SK-N-SH (cell line): ENCODE measurements at regions not wholly inside any gene's neighbourhood (a gene's known extent, or its start where the extent isn't known, plus 50 kb on each side); places are given as distances from the start of the nearest gene placed in this dataset.

Experiments
- EP300 ChIP-seq, 2 experiments: IDR thresholded peaks; 2 replicates each; pipeline versions ENCODE4 v1.4.0 to v1.6.1; 2012; ENCODE audit warnings: borderline replicate concordance in 1 of 2, low read depth in 1 of 2, low read length in 1 of 2
- EZH2phosphoT487 ChIP-seq: fragments of 200-600 bp; sonication (generic); IDR thresholded peaks from 2 replicates; pipeline ENCODE4 v1.6.1; 2017; ENCODE audit warnings: low read depth, mixed run types, mild to moderate bottlenecking, antibody characterized with exemption, moderate library complexity, borderline replicate concordance
- FOXJ3 ChIP-seq: sonication (generic); formaldehyde crosslinking; IDR thresholded peaks from 2 replicates; pipeline ENCODE4 v1.5.1; 2020; ENCODE audit warnings: mild to moderate bottlenecking, missing genetic modification reagents
- GABPA ChIP-seq: IDR thresholded peaks from 2 replicates; pipeline ENCODE4 v1.4.0; 2012; ENCODE audit warnings: low read depth, mild to moderate bottlenecking
- NRF1 ChIP-seq: IDR thresholded peaks from 2 replicates; pipeline ENCODE4 v1.6.1; 2012; ENCODE audit warnings: low read depth, mild to moderate bottlenecking, low read length
- POLR2AphosphoS5 ChIP-seq: IDR thresholded peaks from 2 replicates; pipeline ENCODE4 v1.6.1; 2012; ENCODE audit warnings: low read depth, low read length
- SIN3A ChIP-seq: IDR thresholded peaks from 2 replicates; pipeline ENCODE4 v1.6.1; 2012; ENCODE audit warnings: low read depth, mild to moderate bottlenecking, low read length, moderate library complexity, borderline replicate concordance
- SMC3 ChIP-seq: IDR thresholded peaks from 2 replicates; pipeline ENCODE4 v1.6.1; 2012; ENCODE audit warnings: low read depth, low read length, improper control_type of control experiment
- TAF1 ChIP-seq: IDR thresholded peaks from 2 replicates; pipeline ENCODE4 v1.6.1; 2012; ENCODE audit warnings: low read depth, mild to moderate bottlenecking, low read length, moderate library complexity, borderline replicate concordance
- USF1 ChIP-seq: IDR thresholded peaks from 2 replicates; pipeline ENCODE4 v1.4.0; 2012; ENCODE audit warnings: low read depth, borderline replicate concordance
- TF ChIP-seq, protein P1 (sequence below): fragments of 200-600 bp; sonication (generic); IDR thresholded peaks from 2 replicates; pipeline ENCODE4 v1.6.1; 2017; ENCODE audit warnings: antibody characterized with exemption, mild to moderate bottlenecking, moderate library complexity
- TF ChIP-seq, protein P2 (sequence below): IDR thresholded peaks from 2 replicates; pipeline ENCODE4 v1.6.1; 2012; ENCODE audit warnings: mild to moderate bottlenecking, low read depth, low read length, moderate library complexity
- TF ChIP-seq, protein P3 (sequence below): fragments of 150-350 bp; IDR thresholded peaks from 2 replicates; pipeline ENCODE4 v1.6.1; 2017; ENCODE audit warnings: antibody characterized with exemption, low read length, low read depth, borderline replicate concordance

DNA sequence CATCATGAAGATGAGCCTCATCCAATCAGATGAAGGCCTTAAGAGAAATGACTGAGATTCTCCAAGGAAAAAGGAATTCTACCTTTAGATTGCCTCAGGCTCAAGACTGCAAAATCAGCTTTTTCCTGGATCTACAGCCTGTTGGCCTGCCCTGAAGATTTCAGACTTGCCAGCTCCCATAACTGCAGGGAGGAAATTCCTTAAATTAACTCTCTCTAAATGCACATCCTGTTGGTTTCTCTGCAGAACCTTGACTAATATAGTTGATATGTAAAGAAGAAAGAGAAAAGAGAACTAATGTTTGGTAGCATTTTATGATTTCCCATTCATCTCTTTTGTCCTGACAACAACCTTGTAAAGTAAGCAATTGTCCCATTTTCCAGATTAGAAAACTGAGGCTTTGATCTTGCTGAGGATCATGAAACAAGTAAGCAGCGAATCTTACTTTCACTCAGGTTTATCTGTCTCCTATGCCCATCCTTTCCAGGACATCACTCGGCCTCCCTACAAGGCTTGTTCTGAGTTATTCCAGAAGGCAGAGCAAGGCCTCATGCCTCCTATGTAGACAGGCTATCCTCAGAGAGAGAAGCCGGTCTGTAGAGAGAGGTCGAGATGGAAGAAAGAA is 115.0 kb upstream of the LDB2 start:
- TF ChIP-seq EP300 (IDR thresholded peaks at IDR 0.05; ENCODE audit: borderline replicate concordance in 1 of 2, low read depth in 1 of 2, low read length in 1 of 2) (no peak), USF1 (no peak), FOXJ3 (CRISPR knock-in tag) (no peak), POLR2AphosphoS5 (no peak), TAF1 (no peak), EZH2phosphoT487 (no peak), GABPA (no peak), SMC3 (no peak), NRF1 (no peak), SIN3A (no peak)
- TF ChIP-seq, protein P1, sequence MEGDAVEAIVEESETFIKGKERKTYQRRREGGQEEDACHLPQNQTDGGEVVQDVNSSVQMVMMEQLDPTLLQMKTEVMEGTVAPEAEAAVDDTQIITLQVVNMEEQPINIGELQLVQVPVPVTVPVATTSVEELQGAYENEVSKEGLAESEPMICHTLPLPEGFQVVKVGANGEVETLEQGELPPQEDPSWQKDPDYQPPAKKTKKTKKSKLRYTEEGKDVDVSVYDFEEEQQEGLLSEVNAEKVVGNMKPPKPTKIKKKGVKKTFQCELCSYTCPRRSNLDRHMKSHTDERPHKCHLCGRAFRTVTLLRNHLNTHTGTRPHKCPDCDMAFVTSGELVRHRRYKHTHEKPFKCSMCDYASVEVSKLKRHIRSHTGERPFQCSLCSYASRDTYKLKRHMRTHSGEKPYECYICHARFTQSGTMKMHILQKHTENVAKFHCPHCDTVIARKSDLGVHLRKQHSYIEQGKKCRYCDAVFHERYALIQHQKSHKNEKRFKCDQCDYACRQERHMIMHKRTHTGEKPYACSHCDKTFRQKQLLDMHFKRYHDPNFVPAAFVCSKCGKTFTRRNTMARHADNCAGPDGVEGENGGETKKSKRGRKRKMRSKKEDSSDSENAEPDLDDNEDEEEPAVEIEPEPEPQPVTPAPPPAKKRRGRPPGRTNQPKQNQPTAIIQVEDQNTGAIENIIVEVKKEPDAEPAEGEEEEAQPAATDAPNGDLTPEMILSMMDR = no peak
- TF ChIP-seq, protein P2, sequence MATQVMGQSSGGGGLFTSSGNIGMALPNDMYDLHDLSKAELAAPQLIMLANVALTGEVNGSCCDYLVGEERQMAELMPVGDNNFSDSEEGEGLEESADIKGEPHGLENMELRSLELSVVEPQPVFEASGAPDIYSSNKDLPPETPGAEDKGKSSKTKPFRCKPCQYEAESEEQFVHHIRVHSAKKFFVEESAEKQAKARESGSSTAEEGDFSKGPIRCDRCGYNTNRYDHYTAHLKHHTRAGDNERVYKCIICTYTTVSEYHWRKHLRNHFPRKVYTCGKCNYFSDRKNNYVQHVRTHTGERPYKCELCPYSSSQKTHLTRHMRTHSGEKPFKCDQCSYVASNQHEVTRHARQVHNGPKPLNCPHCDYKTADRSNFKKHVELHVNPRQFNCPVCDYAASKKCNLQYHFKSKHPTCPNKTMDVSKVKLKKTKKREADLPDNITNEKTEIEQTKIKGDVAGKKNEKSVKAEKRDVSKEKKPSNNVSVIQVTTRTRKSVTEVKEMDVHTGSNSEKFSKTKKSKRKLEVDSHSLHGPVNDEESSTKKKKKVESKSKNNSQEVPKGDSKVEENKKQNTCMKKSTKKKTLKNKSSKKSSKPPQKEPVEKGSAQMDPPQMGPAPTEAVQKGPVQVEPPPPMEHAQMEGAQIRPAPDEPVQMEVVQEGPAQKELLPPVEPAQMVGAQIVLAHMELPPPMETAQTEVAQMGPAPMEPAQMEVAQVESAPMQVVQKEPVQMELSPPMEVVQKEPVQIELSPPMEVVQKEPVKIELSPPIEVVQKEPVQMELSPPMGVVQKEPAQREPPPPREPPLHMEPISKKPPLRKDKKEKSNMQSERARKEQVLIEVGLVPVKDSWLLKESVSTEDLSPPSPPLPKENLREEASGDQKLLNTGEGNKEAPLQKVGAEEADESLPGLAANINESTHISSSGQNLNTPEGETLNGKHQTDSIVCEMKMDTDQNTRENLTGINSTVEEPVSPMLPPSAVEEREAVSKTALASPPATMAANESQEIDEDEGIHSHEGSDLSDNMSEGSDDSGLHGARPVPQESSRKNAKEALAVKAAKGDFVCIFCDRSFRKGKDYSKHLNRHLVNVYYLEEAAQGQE = no peak
- TF ChIP-seq, protein P3, sequence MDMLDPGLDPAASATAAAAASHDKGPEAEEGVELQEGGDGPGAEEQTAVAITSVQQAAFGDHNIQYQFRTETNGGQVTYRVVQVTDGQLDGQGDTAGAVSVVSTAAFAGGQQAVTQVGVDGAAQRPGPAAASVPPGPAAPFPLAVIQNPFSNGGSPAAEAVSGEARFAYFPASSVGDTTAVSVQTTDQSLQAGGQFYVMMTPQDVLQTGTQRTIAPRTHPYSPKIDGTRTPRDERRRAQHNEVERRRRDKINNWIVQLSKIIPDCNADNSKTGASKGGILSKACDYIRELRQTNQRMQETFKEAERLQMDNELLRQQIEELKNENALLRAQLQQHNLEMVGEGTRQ = no peak
